K562 (cell line): ENCODE measurements at regions not wholly inside any gene's neighbourhood (a gene's known extent, or its start where the extent isn't known, plus 50 kb on each side); places are given as distances from the start of the nearest gene placed in this dataset.

Experiments
- ATF2 ChIP-seq: sonication (generic); formaldehyde crosslinking; IDR thresholded peaks from 2 replicates; pipeline ENCODE4 v1.8.1; 2022; ENCODE audit warnings: missing genetic modification reagents
- FOXO4 ChIP-seq: fragments of 450-650 bp; formaldehyde crosslinking; IDR thresholded peaks from 2 replicates; pipeline ENCODE4 v1.4.0; 2020; ENCODE audit warnings: mild to moderate bottlenecking, moderate library complexity
- ZBTB43 ChIP-seq: sonication (generic); formaldehyde crosslinking; IDR thresholded peaks from 2 replicates; pipeline ENCODE4 v1.8.0; 2023; ENCODE audit warnings: mild to moderate bottlenecking, missing genetic modification reagents

GRCh38 chr20:57897156-57897874 is 187.5 kb upstream of the PMEPA1 start:
- TF ChIP-seq ATF2 (no peak), FOXO4 (no peak), ZBTB43 (CRISPR knock-in tag) (no peak)
